Mesodermal cell (in vitro differentiated cells): ENCODE measurements at regions not wholly inside any gene's neighbourhood (a gene's known extent, or its start where the extent isn't known, plus 50 kb on each side); places are given as distances from the start of the nearest gene placed in this dataset.

Experiments used
- H3K27ac ChIP-seq: 2 replicates; pipeline ENCODE4 v1.7.0; 2013; ENCODE audit warnings: mild to moderate bottlenecking, low read depth, low read length, moderate library complexity; ENCODE audit not compliant: severe bottlenecking
- H3K36me3 ChIP-seq: 2 replicates; pipeline ENCODE4 v1.7.1; 2013; ENCODE audit warnings: mild to moderate bottlenecking, low read length, moderate library complexity; ENCODE audit not compliant: control insufficient read depth, insufficient read depth
- H3K4me1 ChIP-seq: one replicate; pipeline ENCODE4 v1.7.1; 2013; ENCODE audit warnings: mild to moderate bottlenecking, low read length; ENCODE audit not compliant: insufficient read depth, control insufficient read depth, poor library complexity, severe bottlenecking
- H3K4me3 ChIP-seq: 2 replicates; pipeline ENCODE4 v1.7.0; 2013; ENCODE audit warnings: low read length, control low read depth, mild to moderate bottlenecking; ENCODE audit not compliant: insufficient read depth, poor library complexity, severe bottlenecking; ENCODE audit errors: extremely low read depth
- H3K9me3 ChIP-seq: 2 replicates; pipeline ENCODE4 v1.7.1; 2013; ENCODE audit warnings: mild to moderate bottlenecking, low read length, moderate library complexity; ENCODE audit not compliant: control insufficient read depth
- WGBS, 2 experiments: methylation state at CpG; one replicate each; pipeline ENCODE4 v1.1.5; 2013; ENCODE audit warnings: missing lambda C conversion rate in 2 of 2; ENCODE audit not compliant: insufficient coverage in 2 of 2; 5-methylcytosine and 5-hydroxymethylcytosine counted together

DNA sequence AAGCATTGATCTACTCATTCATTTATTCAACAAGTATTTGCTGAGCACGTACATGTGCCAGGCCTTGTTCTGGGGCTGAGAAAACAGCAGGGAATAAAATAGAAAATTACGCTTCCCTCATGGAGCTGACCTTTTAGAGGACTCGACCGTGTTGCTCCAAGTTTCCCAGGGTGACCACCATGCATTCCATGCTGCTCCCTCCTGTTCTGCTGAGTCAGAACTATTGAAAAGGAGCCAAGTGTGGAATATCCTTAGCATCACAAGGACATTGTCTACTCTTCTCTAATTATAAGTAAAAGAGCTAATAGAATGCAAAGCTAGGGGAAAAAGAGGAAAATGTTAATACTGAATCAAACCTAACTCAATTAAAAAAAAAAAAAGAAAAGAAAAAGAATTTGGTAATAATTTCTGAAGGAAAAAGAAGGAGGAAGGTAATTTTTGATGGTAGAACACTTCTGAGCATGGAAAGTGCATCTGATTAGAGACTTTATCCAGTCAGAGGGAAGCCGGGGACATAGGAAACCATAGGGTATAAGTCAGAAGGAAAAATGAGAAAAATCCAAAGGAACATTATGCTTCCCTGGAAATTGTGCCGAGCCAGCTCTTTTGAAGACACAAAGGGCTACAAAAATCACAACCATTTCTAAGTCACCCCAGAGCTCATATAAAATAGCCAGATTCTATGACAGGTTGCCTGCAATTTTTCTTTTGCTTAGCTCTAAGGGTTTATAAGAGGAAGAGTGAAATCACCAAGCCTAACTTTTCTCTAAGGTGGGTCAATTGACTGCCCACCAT is 339.4 kb downstream of the RND3 start:
- no peak overlapping the region for H3K4me3 ChIP-seq
- no peaks in the 10 kb centered on the region for H3K4me1 ChIP-seq
- no peak overlapping the region for H3K27ac ChIP-seq
- no peaks in the 10 kb centered on the region for H3K36me3 ChIP-seq
- H3K9me3 ChIP-seq, result peaks cover 16% of the 10 kb centered on the region
- 83 to 100% methylated on average over 1 to 3 of the region's 6 CpGs for WGBS, 2 experiments

GRCh38 chr2:150146879-150147278 is 340.6 kb downstream of the RND3 start:
- H3K27ac ChIP-seq, result no peak overlapping the region
- H3K36me3 ChIP-seq, result no peaks in the 10 kb centered on the region
- peaks cover 16% of the 10 kb centered on the region for H3K9me3 ChIP-seq
- no CpG with 5 or more reads among the region's 1 CpG for WGBS, 2 experiments
- H3K4me1 ChIP-seq, result no peaks in the 10 kb centered on the region
- no peak overlapping the region for H3K4me3 ChIP-seq

DNA sequence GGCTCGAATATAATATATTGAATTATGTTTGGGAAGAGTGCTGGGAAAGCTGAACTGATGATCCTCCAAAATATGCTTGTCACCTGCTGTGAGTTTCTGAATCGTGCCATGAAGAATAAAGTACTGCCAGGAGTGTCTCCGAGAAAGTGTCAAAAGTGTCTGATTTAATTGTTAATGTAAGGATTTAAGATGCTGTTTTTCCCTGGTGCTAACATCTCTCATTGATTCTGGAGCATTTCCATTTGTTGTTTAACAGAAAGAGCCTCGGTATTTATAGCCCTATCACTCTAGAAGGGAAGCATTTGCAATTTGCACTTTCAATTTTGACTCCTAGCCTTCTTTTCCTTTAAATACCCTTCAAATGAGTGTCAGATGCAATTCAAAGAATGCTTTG is 342.2 kb downstream of the RND3 start:
- WGBS, 2 experiments, result 91 to 100% methylated on average over 2 to 4 of the region's 4 CpGs

DNA sequence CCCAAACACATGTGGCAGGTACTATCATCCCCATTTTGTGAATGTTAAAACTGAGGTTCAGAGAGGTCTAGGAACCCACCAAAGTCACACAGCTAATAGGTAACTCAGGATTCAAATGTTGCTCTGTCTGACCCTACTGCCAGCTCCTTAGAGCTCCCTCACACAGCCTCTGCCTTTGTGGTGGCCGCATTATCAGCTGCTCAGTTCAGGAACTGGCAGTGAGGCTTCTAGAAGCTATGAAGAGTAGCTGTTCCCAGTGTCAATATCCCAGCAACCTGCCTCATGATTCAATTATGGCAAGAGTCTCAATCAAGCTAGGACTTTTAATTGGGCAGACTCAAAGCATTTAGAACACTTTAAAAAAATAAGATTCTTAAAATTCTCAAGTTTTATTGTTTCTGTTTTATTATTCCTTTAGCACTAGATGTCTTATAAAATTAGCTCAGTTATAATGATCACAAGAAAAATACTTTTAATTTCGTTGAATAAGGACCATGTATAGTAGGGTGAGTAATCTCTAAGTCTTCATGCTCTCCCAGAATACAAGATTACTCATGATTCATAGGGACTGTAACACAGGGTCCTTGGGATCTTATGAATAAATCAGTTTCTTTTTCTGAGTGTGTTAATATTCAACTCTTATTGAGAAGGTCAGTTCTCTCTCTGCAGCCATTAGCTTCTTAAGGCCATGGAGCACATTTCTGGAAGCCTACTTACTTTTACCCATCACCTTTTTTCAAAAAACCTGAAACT is 342.7 kb downstream of the RND3 start:
- Histone ChIP-seq H3K4me1 (peaks cover 6% of the 10 kb centered on the region), H3K36me3 (no peaks in the 10 kb centered on the region), H3K27ac (no peak overlapping the region), H3K9me3 (peaks cover 16% of the 10 kb centered on the region), H3K4me3 (no peak overlapping the region)
- 67 to 100% methylated on average over 1 of the region's 2 CpGs for WGBS, 2 experiments

More for the DNA sequence above, 342.2 kb downstream of the RND3 start:
- peaks cover 6% of the 10 kb centered on the region for H3K4me1 ChIP-seq
- no peaks in the 10 kb centered on the region for H3K36me3 ChIP-seq
- H3K27ac ChIP-seq, result no peak overlapping the region
- no peak overlapping the region for H3K4me3 ChIP-seq
- peaks cover 16% of the 10 kb centered on the region for H3K9me3 ChIP-seq

GRCh38 chr2:150143087-150143536 is 344.4 kb downstream of the RND3 start:
- 88 to 94% methylated on average over 3 to 5 of the region's 7 CpGs for WGBS, 2 experiments
- Histone ChIP-seq H3K9me3 (peaks cover 16% of the 10 kb centered on the region), H3K36me3 (no peaks in the 10 kb centered on the region), H3K4me3 (no peak overlapping the region), H3K4me1 (peaks cover 6% of the 10 kb centered on the region), H3K27ac (no peak overlapping the region)

- Histone ChIP-seq H3K4me3 (no peak overlapping the region), H3K36me3 (no peaks in the 10 kb centered on the region), H3K27ac (no peak overlapping the region), H3K9me3 (peaks cover 16% of the 10 kb centered on the region), H3K4me1 (peaks cover 6% of the 10 kb centered on the region)
- no CpG with 5 or more reads among the region's 1 CpG for WGBS, 2 experiments
These were observed 344.9 kb downstream of the RND3 start for GRCh38 chr2:150142561-150142960.

DNA sequence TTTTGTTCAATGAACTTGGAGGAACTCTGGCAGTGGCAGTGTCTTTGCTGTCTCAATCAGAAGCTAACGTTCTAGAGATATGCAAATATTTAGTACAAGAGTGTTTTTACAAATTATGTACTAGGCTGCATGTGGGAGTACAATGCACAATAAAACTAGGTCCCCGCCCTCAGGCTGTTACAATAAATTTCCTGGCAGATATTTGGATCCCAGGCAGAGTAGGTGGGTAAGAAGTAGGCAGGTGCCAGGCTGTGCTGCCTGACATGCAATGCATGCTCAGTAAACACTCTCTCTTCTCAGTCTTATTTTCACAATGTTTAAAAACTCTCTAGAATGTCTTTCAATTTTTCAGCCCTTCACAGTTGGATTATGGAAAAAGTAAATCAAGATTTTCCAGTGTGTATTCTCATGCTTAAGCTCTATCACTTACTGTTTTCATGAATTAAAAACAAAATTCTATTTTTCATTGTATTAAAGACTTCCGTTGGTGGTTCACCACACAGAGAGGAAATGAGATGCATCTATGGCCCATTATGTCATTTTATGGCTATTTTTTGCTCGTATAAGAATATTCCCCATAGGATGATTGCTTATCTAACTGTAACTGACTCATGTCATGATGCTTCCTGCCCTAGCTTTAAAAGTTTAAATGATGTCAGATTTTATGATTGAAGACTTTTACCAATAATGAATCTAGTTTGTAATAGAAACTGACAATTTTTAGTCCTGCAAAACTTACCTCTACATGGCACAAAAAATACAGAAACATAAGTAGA is 346.1 kb downstream of the RND3 start:
- Histone ChIP-seq H3K27ac (no peak overlapping the region), H3K9me3 (peaks cover 5% of the 10 kb centered on the region), H3K36me3 (no peaks in the 10 kb centered on the region), H3K4me1 (peaks cover 6% of the 10 kb centered on the region), H3K4me3 (no peak overlapping the region)
- 43% methylated on average over 2 of the region's 4 CpGs; no CpG with 5 or more reads in 1 of the 2 experiments for WGBS, 2 experiments

- Histone ChIP-seq H3K4me1 (peaks cover 6% of the 10 kb centered on the region), H3K4me3 (no peak overlapping the region), H3K9me3 (no peaks in the 10 kb centered on the region), H3K36me3 (no peaks in the 10 kb centered on the region), H3K27ac (no peak overlapping the region)
- WGBS, 2 experiments, result no CpG with 5 or more reads among the region's 1 CpG
These were observed 346.7 kb downstream of the RND3 start for GRCh38 chr2:150140777-150141176.

- H3K27ac ChIP-seq, result no peak overlapping the region
- no peak overlapping the region for H3K4me3 ChIP-seq
- WGBS, 2 experiments, result 95 to 96% methylated on average over 3 to 4 of the region's 4 CpGs
- no peaks in the 10 kb centered on the region for H3K9me3 ChIP-seq
- H3K36me3 ChIP-seq, result no peaks in the 10 kb centered on the region
- H3K4me1 ChIP-seq, result peaks cover 14% of the 10 kb centered on the region
These were observed 348.9 kb downstream of the RND3 start for GRCh38 chr2:150138587-150138986.

DNA sequence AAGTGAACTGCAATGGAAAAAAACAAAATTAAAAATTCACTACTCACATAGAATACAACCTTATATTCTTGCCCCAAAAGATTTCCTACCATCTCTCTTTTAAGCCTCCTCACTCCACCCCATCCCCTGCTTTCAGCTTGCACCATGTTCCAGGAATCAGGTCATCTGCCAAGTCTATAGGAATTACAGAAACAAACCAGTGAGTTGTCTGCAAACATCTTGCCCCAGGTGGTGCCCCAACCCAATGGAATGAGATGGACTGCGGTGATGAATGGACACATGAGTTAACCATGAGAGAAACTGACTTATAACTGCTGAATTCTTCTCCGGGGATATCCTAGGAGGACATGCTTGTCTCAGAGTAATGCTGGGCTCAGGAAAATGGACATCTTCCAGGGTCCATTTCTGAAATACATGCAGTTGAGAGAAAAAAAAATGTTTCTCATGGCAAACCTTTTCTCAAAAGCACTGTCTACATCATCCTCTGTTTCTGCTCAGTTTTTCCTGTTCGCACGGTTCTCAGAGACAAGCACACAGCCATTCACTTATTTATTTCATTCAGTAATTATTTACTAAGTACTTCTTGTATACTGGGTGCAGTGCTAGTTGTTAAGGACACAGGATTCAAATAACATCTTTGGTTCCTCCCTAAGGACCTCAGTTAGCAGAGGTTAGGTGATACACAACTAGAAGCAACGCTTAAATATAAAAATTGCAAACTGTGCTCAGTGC is 350.0 kb downstream of the RND3 start:
- Histone ChIP-seq H3K27ac (no peak overlapping the region), H3K4me1 (peaks cover 19% of the 10 kb centered on the region), H3K4me3 (no peak overlapping the region), H3K9me3 (no peaks in the 10 kb centered on the region), H3K36me3 (no peaks in the 10 kb centered on the region)
- 95 to 97% methylated on average over 3 to 5 of the region's 5 CpGs for WGBS, 2 experiments
